ENCODE measurements at regions not wholly inside any gene's neighbourhood (a gene's known extent, or its start where the extent isn't known, plus 50 kb on each side); places are given as distances from the start of the nearest gene placed in this dataset.

- TF ChIP-seq ZNF138 (tag by site-specific recombination; IDR thresholded peaks at IDR 0.05; ENCODE audit: borderline replicate concordance) (no peak), CTCF (tag by site-specific recombination; IDR thresholded peaks at IDR 0.05) (no peak), ZSCAN5A (tag by site-specific recombination; IDR thresholded peaks at IDR 0.05) (no peak), ZNF274 (IDR thresholded peaks at IDR 0.05; ENCODE audit: low read length) (no peak), ZNF274 (tag by site-specific recombination; IDR thresholded peaks at IDR 0.05; ENCODE audit: borderline replicate concordance) (no peak)
These were observed 131.2 kb downstream of the MXRA5 start for GRCh38 chrX:3215249-3215648.

Data from HEK293 (cell line).